Breast epithelium (tissue), 4 donors: ENCODE measurements at regions not wholly inside any gene's neighbourhood (a gene's known extent, or its start where the extent isn't known, plus 50 kb on each side); places are given as distances from the start of the nearest gene placed in this dataset.

ENCODE experiments used
- DNase-seq, 2 donors: peaks; one replicate each; pipeline ENCODE4 v3.0.0-alpha.2; 2019; ENCODE audit warnings: low spot score in 2 of 2
- H3K27ac ChIP-seq, 2 donors: fragments of 200-600 bp; sonication (generic) in 1 of 2; one replicate each; pipeline ENCODE4 v1.5.1; 2016 to 2019; ENCODE audit warnings: mild to moderate bottlenecking in 1 of 2
- H3K27me3 ChIP-seq, 2 donors: fragments of 200-600 bp; sonication (generic) in 1 of 2; one replicate each; pipeline versions ENCODE4 v1.5.1 to v1.6.0; 2017 to 2019; ENCODE audit warnings: control low read depth in 1 of 2, mild to moderate bottlenecking in 1 of 2
- H3K36me3 ChIP-seq: fragments of 200-600 bp; one replicate; pipeline ENCODE4 v1.5.1; 2019
- H3K4me1 ChIP-seq, 2 donors: fragments of 200-600 bp; sonication (generic); one replicate each; pipeline ENCODE4 v1.5.1; 2016 to 2019; ENCODE audit warnings: control low read depth in 1 of 2
- H3K4me3 ChIP-seq, 3 donors: fragments of 200-600 bp; sonication (generic); 1 replicate in 2 of 3; 2 replicates in 1 of 3; pipeline ENCODE4 v1.5.1; 2016 to 2019; ENCODE audit warnings: mild to moderate bottlenecking in 3 of 3, moderate library complexity in 2 of 3
- H3K9me3 ChIP-seq, 2 donors: fragments of 200-600 bp; sonication (generic) in 1 of 2; one replicate each; pipeline ENCODE4 v1.5.1; 2016 to 2019; ENCODE audit warnings: control low read depth in 1 of 2
- CTCF ChIP-seq, 3 donors: fragments of 450-650 bp; IDR thresholded peaks; one replicate each; pipeline ENCODE4 v1.5.1; 2016 to 2017; ENCODE audit warnings: antibody characterized with exemption in 3 of 3, mild to moderate bottlenecking in 3 of 3, moderate library complexity in 3 of 3
- POLR2A ChIP-seq: fragments of 450-650 bp; IDR thresholded peaks from one replicate; pipeline ENCODE4 v1.6.1; 2016; ENCODE audit warnings: antibody characterized with exemption, mild to moderate bottlenecking, moderate library complexity
- POLR2AphosphoS5 ChIP-seq, 3 donors: sonication (generic); formaldehyde crosslinking; IDR thresholded peaks; one replicate each; pipeline ENCODE4 v1.6.1; 2017; ENCODE audit warnings: antibody characterized with exemption in 3 of 3
- intact Hi-C: fragments of 100-400 bp; cut with DNase I; formaldehyde crosslinking; loops from one replicate; pipeline ENCODE4 v1.15.1; 2023; ENCODE audit warnings: low total_unique reads

DNA sequence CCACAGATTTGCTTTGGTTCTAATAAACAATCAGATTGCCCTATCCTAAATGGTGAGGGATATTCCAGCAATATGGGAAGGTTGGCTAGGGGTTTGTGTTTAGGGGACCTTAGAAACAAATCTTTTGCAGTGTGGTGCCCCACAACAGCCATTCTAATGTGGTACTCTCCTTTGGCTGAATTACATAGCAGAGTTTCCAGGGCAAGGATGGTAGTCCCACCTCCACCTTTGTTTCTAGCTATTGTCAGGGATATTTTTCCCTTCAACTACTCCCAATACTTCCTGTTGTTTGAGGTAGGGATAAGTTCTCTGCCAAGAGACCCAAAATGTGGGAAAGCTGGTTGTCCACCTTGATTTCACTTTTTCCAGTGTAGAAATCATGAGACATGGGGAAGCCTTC, 494.7 kb upstream of the CHORDC1 start:
- Histone ChIP-seq H3K36me3 (no peaks in the 10 kb centered on the region), H3K27me3 (no peaks in the 10 kb centered on the region), H3K4me3 (no peak overlapping the region), H3K9me3 (peaks cover 5 to 20% of the 10 kb centered on the region in 2 donors), H3K27ac (no peak overlapping the region), H3K4me1 (no peaks in the 10 kb centered on the region)
- intact Hi-C loops, result no loop called here
- no peak for DNase-seq
- TF ChIP-seq POLR2A, result no peak
- no peak for TF ChIP-seq POLR2AphosphoS5 (IDR thresholded peaks at IDR 0.05)
- no peak for TF ChIP-seq CTCF (IDR thresholded peaks at IDR 0.05)

DNA sequence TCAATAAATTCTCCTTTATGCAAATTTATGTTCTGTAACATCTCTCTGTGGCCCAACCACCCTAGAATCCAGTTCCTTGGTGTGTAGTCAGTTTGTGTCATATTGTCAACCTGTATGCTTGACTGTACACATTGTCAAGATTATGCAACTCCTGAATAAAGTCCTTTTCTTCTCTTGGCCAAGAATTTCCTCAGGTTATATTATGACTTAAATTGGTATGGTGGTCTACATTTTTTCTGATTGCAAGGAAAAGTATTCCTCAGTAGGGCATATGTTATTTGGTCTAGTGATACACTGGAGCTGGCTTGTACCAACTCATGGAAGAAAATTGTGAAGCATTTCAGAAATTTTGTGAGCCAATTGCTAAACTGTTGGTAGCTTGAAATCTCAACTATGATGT, 482.8 kb upstream of the CHORDC1 start:
- DNase-seq, result no peak
- Histone ChIP-seq H3K9me3 (no peaks in the 10 kb centered on the region), H3K27ac (no peak overlapping the region), H3K36me3 (no peaks in the 10 kb centered on the region), H3K27me3 (no peaks in the 10 kb centered on the region), H3K4me3 (no peak overlapping the region), H3K4me1 (no peaks in the 10 kb centered on the region)
- TF ChIP-seq POLR2A (no peak), POLR2AphosphoS5 (IDR thresholded peaks at IDR 0.05) (no peak), CTCF (IDR thresholded peaks at IDR 0.05) (no peak)
- intact Hi-C loops, result no loop called here

- TF ChIP-seq POLR2AphosphoS5 (IDR thresholded peaks at IDR 0.05) (no peak), POLR2A (no peak), CTCF (IDR thresholded peaks at IDR 0.05) (no peak)
- DNase-seq, result no peak
- H3K27ac ChIP-seq, result no peak overlapping the region
- no peaks in the 10 kb centered on the region for H3K27me3 ChIP-seq
- H3K4me3 ChIP-seq, result no peak overlapping the region
- H3K4me1 ChIP-seq, result no peaks in the 10 kb centered on the region
- H3K36me3 ChIP-seq, result no peaks in the 10 kb centered on the region
- intact Hi-C loops, result no loop called here
- H3K9me3 ChIP-seq, result no peaks in the 10 kb centered on the region
Measured at GRCh38 chr11:90704510-90704909, 481.7 kb upstream of the CHORDC1 start.

DNA sequence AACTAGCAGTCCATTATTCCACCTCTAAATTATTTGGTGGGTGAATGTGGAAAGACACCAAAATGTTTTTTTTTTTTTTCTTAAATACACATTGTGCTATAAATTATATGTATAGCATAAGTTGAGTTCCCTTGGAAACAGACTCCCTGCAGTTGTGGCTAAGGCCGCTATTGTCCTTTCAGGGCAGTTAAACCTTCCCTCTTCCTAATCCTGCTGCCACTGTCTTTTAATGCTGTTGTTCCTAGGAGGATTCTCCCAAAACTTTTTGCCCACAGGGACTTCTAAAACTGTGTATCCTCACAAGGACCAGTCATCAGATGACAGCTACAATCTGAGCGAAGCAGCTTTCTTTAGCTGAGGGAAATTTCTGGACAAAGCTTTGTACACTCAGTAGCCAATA, 478.9 kb upstream of the CHORDC1 start:
- Histone ChIP-seq H3K27ac (no peak overlapping the region), H3K9me3 (no peaks in the 10 kb centered on the region), H3K36me3 (no peaks in the 10 kb centered on the region), H3K27me3 (no peaks in the 10 kb centered on the region), H3K4me3 (no peak overlapping the region), H3K4me1 (no peaks in the 10 kb centered on the region)
- DNase-seq, result no peak
- TF ChIP-seq POLR2AphosphoS5 (IDR thresholded peaks at IDR 0.05) (no peak), CTCF (IDR thresholded peaks at IDR 0.05) (no peak), POLR2A (no peak)
- intact Hi-C loops, result no loop called here

- no peaks in the 10 kb centered on the region for H3K36me3 ChIP-seq
- no peak for TF ChIP-seq POLR2A
- no peak for TF ChIP-seq POLR2AphosphoS5 (IDR thresholded peaks at IDR 0.05)
- no peak for TF ChIP-seq CTCF (IDR thresholded peaks at IDR 0.05)
- no peaks in the 10 kb centered on the region for H3K27me3 ChIP-seq
- H3K9me3 ChIP-seq, result no peaks in the 10 kb centered on the region
- intact Hi-C loops, result no loop called here
- H3K27ac ChIP-seq, result no peak overlapping the region
- H3K4me3 ChIP-seq, result no peak overlapping the region
- H3K4me1 ChIP-seq, result no peaks in the 10 kb centered on the region
- no peak for DNase-seq
Measured at GRCh38 chr11:90700789-90701439, 478.1 kb upstream of the CHORDC1 start.
